GM12801 (cell line): ENCODE measurements at regions not wholly inside any gene's neighbourhood (a gene's known extent, or its start where the extent isn't known, plus 50 kb on each side); places are given as distances from the start of the nearest gene placed in this dataset.

ENCODE experiments used
- TF ChIP-seq, protein P1 (sequence below): IDR thresholded peaks from one replicate; pipeline ENCODE4 v1.5.1; 2011; ENCODE audit warnings: control low read depth; ENCODE audit not compliant: insufficient read length; ENCODE audit errors: extremely low read depth

GRCh38 chr5:175121457-175121856, 322.5 kb downstream of the DRD1 start:
- TF ChIP-seq, protein P1, sequence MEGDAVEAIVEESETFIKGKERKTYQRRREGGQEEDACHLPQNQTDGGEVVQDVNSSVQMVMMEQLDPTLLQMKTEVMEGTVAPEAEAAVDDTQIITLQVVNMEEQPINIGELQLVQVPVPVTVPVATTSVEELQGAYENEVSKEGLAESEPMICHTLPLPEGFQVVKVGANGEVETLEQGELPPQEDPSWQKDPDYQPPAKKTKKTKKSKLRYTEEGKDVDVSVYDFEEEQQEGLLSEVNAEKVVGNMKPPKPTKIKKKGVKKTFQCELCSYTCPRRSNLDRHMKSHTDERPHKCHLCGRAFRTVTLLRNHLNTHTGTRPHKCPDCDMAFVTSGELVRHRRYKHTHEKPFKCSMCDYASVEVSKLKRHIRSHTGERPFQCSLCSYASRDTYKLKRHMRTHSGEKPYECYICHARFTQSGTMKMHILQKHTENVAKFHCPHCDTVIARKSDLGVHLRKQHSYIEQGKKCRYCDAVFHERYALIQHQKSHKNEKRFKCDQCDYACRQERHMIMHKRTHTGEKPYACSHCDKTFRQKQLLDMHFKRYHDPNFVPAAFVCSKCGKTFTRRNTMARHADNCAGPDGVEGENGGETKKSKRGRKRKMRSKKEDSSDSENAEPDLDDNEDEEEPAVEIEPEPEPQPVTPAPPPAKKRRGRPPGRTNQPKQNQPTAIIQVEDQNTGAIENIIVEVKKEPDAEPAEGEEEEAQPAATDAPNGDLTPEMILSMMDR, result no peak

DNA sequence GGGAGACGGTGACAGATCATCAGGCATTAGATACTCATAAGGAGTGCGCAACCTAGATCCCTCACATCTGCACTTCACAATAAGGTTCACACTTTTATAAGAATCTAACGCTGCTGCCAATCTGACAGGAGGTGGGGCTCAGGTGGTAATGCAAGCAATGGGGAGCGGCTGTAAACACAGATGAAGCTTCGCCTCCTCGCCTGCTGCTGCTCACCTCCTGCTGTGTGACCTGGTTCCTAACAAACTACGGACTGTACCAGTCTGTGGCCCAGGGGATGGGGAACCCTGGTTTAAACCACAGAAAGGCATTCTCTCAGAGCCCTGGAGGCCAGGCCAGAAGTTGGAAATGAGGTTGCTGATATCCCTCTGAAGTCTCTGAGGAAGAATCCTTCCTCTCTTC, 323.6 kb downstream of the DRD1 start:
- TF ChIP-seq, protein P1, result no peak

GRCh38 chr5:175118700-175119309, 325.2 kb downstream of the DRD1 start:
- TF ChIP-seq, protein P1, result no peak

DNA sequence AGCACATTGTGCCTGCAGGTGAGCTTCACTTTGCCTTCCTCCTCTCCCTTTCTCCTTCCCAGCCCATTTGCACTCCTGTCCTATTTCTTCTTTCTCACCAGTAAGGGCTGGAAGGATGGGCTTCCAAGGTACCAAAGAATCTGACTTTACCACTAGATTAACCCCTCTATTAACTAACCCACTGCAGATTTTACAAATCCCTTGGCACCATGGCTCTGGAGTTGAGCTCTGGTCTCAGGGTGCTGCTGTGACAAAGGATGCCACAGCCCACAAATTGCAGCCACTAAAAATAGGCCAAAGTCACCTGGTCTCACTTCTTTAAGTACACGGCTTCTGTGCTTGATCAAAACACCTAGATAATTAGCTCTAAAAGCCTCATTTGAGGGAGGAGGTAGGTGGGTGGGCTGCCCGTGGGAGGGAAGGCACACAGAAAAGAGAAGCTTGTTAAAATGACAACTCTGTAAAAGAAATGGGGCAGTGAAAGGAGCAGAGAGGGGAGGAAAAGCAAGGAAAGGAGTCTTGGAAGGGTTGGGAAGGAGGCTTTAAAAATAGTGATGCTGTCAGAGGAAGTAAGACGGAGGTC, 327.4 kb downstream of the DRD1 start:
- TF ChIP-seq, protein P1, result no peak

DNA sequence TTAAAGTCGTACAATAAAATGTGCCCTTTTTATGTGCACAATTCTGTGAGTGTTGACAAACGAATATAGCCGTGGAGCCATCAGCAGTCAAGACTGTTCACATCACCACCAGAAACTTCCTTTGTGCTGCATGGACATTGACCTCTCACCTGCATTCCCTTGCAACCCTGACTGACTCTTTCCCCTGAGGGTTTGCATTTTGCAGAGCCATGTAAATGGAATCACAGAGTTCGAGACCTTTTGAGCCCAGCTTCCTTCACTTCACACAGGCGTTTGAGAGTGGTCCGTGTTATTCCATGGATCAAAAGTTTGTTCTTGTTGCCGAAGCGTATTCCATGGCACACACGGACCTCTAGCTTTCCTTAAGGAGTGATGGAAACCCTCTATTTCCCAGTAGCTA, 328.2 kb downstream of the DRD1 start:
- TF ChIP-seq, protein P1, result no peak

DNA sequence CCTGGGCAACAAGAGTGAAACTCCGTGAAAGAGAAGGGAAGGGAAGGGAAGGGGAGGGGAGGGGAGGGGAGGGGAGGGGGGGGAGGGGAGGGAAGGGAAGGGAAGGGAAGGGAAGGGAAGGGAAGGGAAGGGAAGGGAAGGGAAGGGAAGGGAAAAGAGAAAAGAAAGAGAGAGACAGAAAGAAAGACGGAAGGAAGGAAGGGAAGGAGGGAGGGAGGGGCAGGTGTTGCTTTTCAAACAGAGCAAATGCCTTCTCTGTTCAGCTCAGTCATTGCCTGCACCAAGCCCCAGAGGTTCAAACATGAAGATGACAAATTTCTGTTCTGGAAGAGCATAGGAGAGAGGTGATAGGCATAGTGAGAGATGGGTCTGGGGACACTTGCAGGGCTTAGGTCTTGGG, 330.0 kb downstream of the DRD1 start:
- TF ChIP-seq, protein P1, result no peak

- TF ChIP-seq, protein P1, result no peak
These were observed 334.8 kb downstream of the DRD1 start for GRCh38 chr5:175109058-175109755.
